HL-60 (cell line): ENCODE measurements at regions not wholly inside any gene's neighbourhood (a gene's known extent, or its start where the extent isn't known, plus 50 kb on each side); places are given as distances from the start of the nearest gene placed in this dataset.

Experiments
- DNase-seq, 2 experiments: peaks; one replicate each; pipeline ENCODE4 v3.0.0-alpha.2; 2010 to 2020; ENCODE audit warnings: low read depth in 1 of 2, low spot score in 1 of 2
- H3K27ac ChIP-seq: fragments of 250-450 bp; sonication (Bioruptor Pico); replicated peaks from 2 replicates; pipeline ENCODE4 v1.5.1; 2020; ENCODE audit warnings: mild to moderate bottlenecking, moderate library complexity
- H3K27me3 ChIP-seq: fragments of 250-450 bp; sonication (Bioruptor Pico); 2 replicates; pipeline ENCODE4 v1.5.1; 2021; ENCODE audit warnings: mild to moderate bottlenecking, moderate library complexity; ENCODE audit not compliant: insufficient read depth, poor library complexity, severe bottlenecking
- H3K4me3 ChIP-seq: replicated peaks from 2 replicates; pipeline ENCODE4 v1.5.1; 2011; ENCODE audit warnings: mild to moderate bottlenecking, control low read depth, low read length; ENCODE audit not compliant: insufficient read depth
- CTCF ChIP-seq: IDR thresholded peaks from one replicate; pipeline ENCODE4 v1.5.1; 2011; ENCODE audit warnings: low read length, control low read depth, inconsistent platforms; ENCODE audit not compliant: insufficient read depth
- GABPA ChIP-seq: IDR thresholded peaks from 2 replicates; pipeline ENCODE4 v1.6.1; 2012; ENCODE audit warnings: low read depth
- POLR2AphosphoS5 ChIP-seq: IDR thresholded peaks from 2 replicates; pipeline ENCODE4 v1.6.1; 2012; ENCODE audit warnings: low read depth
- REST ChIP-seq: IDR thresholded peaks from 2 replicates; pipeline ENCODE4 v1.6.1; 2012; ENCODE audit warnings: low read depth; ENCODE audit not compliant: insufficient replicate concordance
- SPI1 ChIP-seq: IDR thresholded peaks from 2 replicates; pipeline ENCODE4 v1.6.1; 2012; ENCODE audit warnings: low read depth, mild to moderate bottlenecking, borderline replicate concordance

DNA sequence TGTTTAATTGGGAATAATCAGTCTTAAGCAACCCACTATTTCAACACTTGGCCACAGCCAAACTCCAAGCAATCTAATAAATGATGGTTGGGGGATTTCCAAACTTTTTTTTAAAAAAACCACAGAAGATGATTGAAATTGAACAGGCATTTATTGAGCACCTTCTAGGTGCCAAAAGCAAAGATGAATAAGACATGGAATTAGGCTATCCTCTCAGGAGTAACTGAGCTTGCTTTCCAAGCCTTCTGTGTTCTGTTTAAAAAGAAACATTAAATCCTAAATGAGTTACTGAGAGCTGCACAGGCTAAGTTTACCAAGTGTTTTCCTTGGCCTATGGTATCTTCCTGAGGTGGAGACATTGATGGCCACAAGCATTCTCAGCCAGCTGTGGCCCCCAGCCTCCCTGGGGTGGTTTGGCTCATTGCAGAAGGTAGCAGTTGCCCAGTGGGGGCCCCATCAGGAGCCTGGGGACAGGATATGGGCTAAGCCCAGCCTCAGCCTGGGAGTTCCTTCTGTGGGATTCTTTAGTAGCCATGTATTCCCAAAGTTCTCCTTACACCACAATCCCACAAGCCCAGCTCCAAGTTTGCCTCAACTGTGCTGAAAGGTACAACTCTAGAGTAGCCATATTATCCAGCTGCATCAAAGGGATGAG lies 174.3 kb downstream of the C1D start:
- no peak overlapping the region for H3K27ac ChIP-seq
- DNase-seq, result no peak
- H3K4me3 ChIP-seq, result no peak overlapping the region
- no peaks in the 10 kb centered on the region for H3K27me3 ChIP-seq
- TF ChIP-seq GABPA (no peak), SPI1 (no peak), CTCF (no peak), POLR2AphosphoS5 (no peak), REST (no peak)

DNA sequence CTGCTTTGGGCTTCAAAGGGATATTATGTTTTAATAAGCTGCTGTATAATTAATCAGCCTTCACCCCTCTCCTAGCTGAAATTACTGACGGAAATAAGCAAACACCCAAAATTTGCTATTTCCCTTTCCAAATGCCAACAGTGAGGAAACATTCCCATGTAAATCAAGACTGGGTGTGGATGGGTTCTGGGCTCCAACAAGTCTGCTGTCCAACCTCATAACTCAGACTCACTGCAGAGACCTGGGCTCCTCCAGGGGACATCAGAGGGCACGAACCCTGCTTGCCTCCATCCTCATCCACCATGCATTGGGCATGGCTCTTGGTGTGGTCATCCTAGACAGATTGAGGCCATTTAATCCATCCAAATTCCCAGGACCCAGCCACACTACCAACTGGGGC lies 173.7 kb downstream of the C1D start:
- H3K27ac ChIP-seq, result no peak overlapping the region
- no peak overlapping the region for H3K4me3 ChIP-seq
- TF ChIP-seq REST, result no peak
- TF ChIP-seq SPI1, result no peak
- H3K27me3 ChIP-seq, result no peaks in the 10 kb centered on the region
- DNase-seq, result no peak

- H3K27me3 ChIP-seq, result no peaks in the 10 kb centered on the region
- no peak overlapping the region for H3K4me3 ChIP-seq
- DNase-seq, result no peak
- TF ChIP-seq GABPA (no peak), CTCF (no peak), REST (no peak), SPI1 (no peak), POLR2AphosphoS5 (no peak)
- H3K27ac ChIP-seq, result no peak overlapping the region
These were observed 171.2 kb downstream of the C1D start for GRCh38 chr2:67891642-67892041.
